HG03520 (cell line): ENCODE measurements at regions not wholly inside any gene's neighbourhood (a gene's known extent, or its start where the extent isn't known, plus 50 kb on each side); places are given as distances from the start of the nearest gene placed in this dataset.

Source experiments
- ATAC-seq: cut with Tn5 transposase; IDR thresholded peaks from one replicate; pipeline ENCODE4 v1.9.1; 2021; ENCODE audit warnings: mild to moderate bottlenecking, moderate library complexity; ENCODE audit not compliant: unreplicated experiment

DNA sequence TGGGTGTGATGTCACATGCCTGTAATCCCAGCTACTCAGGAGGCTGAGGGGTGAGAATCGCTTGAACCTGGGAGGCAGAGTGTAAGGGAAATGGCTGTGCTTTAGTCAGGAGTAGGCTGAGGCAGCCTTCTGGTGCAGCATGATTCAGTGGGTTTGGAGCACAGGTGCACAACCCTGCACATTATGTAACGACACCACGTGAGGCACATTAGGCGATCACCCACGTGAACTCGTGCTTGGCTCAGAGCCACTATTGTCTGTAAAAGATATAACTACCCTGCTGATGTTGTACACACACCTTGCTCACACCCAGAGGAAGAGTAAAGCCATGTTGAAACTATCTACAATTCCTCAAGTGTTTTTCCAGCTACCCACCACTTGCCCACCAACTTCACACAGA is 54.8 kb upstream of the ZC3H15 start:
- ATAC-seq = no peak

GRCh38 chr2:186433040-186433439 is 53.0 kb upstream of the ZC3H15 start:
- no peak for ATAC-seq

GRCh38 chr2:186433777-186434432 is 52.2 kb upstream of the ZC3H15 start:
- ATAC-seq = no peak
